H9 (cell line): ENCODE measurements at regions not wholly inside any gene's neighbourhood (a gene's known extent, or its start where the extent isn't known, plus 50 kb on each side); places are given as distances from the start of the nearest gene placed in this dataset.

Experiments used
- DNase-seq: peaks from one replicate; pipeline ENCODE4 v3.0.0-alpha.2; 2017
- H2AFZ ChIP-seq: one replicate; pipeline ENCODE4 v1.6.1; 2013; ENCODE audit warnings: mild to moderate bottlenecking, low read length, control low read depth, moderate library complexity
- H2AK5ac ChIP-seq: 2 replicates; pipeline ENCODE4 v1.6.1; 2013; ENCODE audit warnings: low read length, control low read depth, mixed read lengths; ENCODE audit not compliant: insufficient read length
- H2BK120ac ChIP-seq: one replicate; pipeline ENCODE4 v1.6.1; 2013; ENCODE audit warnings: low read depth, mild to moderate bottlenecking, low read length, control low read depth, inconsistent platforms; ENCODE audit not compliant: poor library complexity, severe bottlenecking
- H2BK12ac ChIP-seq: 2 replicates; pipeline ENCODE4 v1.6.1; 2013; ENCODE audit warnings: low read length, control low read depth, mixed read lengths, low read depth; ENCODE audit not compliant: insufficient read length
- H2BK15ac ChIP-seq: 2 replicates; pipeline ENCODE4 v1.6.1; 2013; ENCODE audit warnings: low read depth, low read length, control low read depth
- H2BK20ac ChIP-seq: one replicate; pipeline ENCODE4 v1.6.1; 2013; ENCODE audit warnings: low read depth, mild to moderate bottlenecking, low read length, control low read depth, inconsistent platforms; ENCODE audit not compliant: poor library complexity, severe bottlenecking
- H2BK5ac ChIP-seq: 2 replicates; pipeline ENCODE4 v1.6.1; 2013; ENCODE audit warnings: low read length, control low read depth, mixed read lengths; ENCODE audit not compliant: insufficient read length
- H3K14ac ChIP-seq: 2 replicates; pipeline ENCODE4 v1.6.1; 2013; ENCODE audit warnings: low read length, control low read depth; ENCODE audit not compliant: insufficient read depth
- H3K18ac ChIP-seq: 2 replicates; pipeline ENCODE4 v1.6.1; 2013; ENCODE audit warnings: low read depth, mild to moderate bottlenecking, mixed read lengths, low read length, control low read depth; ENCODE audit not compliant: insufficient read length
- H3K23ac ChIP-seq: 2 replicates; pipeline ENCODE4 v1.6.1; 2013; ENCODE audit warnings: low read length, control low read depth, mixed read lengths, low read depth; ENCODE audit not compliant: insufficient read length
- H3K23me2 ChIP-seq: 2 replicates; pipeline ENCODE4 v1.6.1; 2013; ENCODE audit warnings: low read depth, mild to moderate bottlenecking, mixed read lengths, low read length, control low read depth; ENCODE audit not compliant: insufficient read length, poor library complexity, severe bottlenecking
- H3K27ac ChIP-seq: 2 replicates; pipeline ENCODE4 v1.5.1; 2013; ENCODE audit warnings: low read length, control low read depth, mixed read lengths, low read depth; ENCODE audit not compliant: insufficient read length
- H3K27me3 ChIP-seq: 2 replicates; pipeline ENCODE4 v1.6.1; 2013; ENCODE audit warnings: low read length, control low read depth, inconsistent platforms; ENCODE audit not compliant: insufficient read depth
- H3K4ac ChIP-seq: 2 replicates; pipeline ENCODE4 v1.6.1; 2013; ENCODE audit warnings: low read depth, mild to moderate bottlenecking, control low read depth, inconsistent platforms, low read length, moderate library complexity
- H3K4me1 ChIP-seq: 2 replicates; pipeline ENCODE4 v1.6.1; 2013; ENCODE audit warnings: low read length, control low read depth, inconsistent platforms; ENCODE audit not compliant: insufficient read depth
- H3K4me2 ChIP-seq: 2 replicates; pipeline ENCODE4 v1.6.1; 2013; ENCODE audit warnings: low read length, control low read depth, mixed read lengths; ENCODE audit not compliant: insufficient read length, insufficient read depth
- H3K56ac ChIP-seq: 2 replicates; pipeline ENCODE4 v1.6.1; 2013; ENCODE audit warnings: low read depth, mild to moderate bottlenecking, mixed read lengths, low read length, control low read depth; ENCODE audit not compliant: insufficient read length
- H3K79me1 ChIP-seq: 2 replicates; pipeline ENCODE4 v1.6.1; 2013; ENCODE audit warnings: low read depth, mild to moderate bottlenecking, moderate library complexity, low read length, control low read depth, inconsistent platforms; ENCODE audit not compliant: insufficient read depth, poor library complexity, severe bottlenecking
- H3K79me2 ChIP-seq: 2 replicates; pipeline ENCODE4 v1.6.1; 2013; ENCODE audit warnings: low read length, control low read depth, inconsistent platforms; ENCODE audit not compliant: insufficient read depth
- H3K9ac ChIP-seq: 2 replicates; pipeline ENCODE4 v1.6.1; 2013; ENCODE audit warnings: low read length, control low read depth, mixed read lengths; ENCODE audit not compliant: insufficient read length; ENCODE audit errors: extremely low read depth
- H3K9me3 ChIP-seq: one replicate; pipeline ENCODE4 v1.6.1; 2013; ENCODE audit warnings: low read depth, low read length, inconsistent platforms; ENCODE audit not compliant: control insufficient read depth
- H3T11ph ChIP-seq: one replicate; pipeline ENCODE4 v1.6.1; 2013; ENCODE audit warnings: mild to moderate bottlenecking, low read length, control low read depth, inconsistent platforms
- H4K20me1 ChIP-seq: one replicate; pipeline ENCODE4 v1.6.1; 2013; ENCODE audit not compliant: control insufficient read depth, insufficient read length, insufficient read depth
- H4K5ac ChIP-seq: 2 replicates; pipeline ENCODE4 v1.6.1; 2013; ENCODE audit warnings: low read depth, mild to moderate bottlenecking, mixed read lengths, low read length, control low read depth; ENCODE audit not compliant: insufficient read length
- H4K8ac ChIP-seq: replicated peaks from 2 replicates; pipeline ENCODE4 v1.6.1; 2013; ENCODE audit warnings: low read length, control low read depth, mixed read lengths, low read depth; ENCODE audit not compliant: insufficient read length
- H4K91ac ChIP-seq: 2 replicates; pipeline ENCODE4 v1.6.1; 2013; ENCODE audit warnings: low read depth, mild to moderate bottlenecking, moderate library complexity, mixed read lengths, low read length, control low read depth; ENCODE audit not compliant: insufficient read length
- H3K27ac Mint-ChIP-seq, 3 experiments: 2 replicates in 2 of 3; 3 replicates in 1 of 3; pipeline ENCODE4 v1.8.0; 2020 to 2021; ENCODE audit warnings: mixed read lengths in 3 of 3, mild to moderate bottlenecking in 1 of 3, moderate library complexity in 1 of 3
- H3K27me3 Mint-ChIP-seq: 2 replicates; pipeline ENCODE4 v1.8.0; 2021; ENCODE audit warnings: low read depth, mild to moderate bottlenecking, moderate library complexity, mixed read lengths
- H3K36me3 Mint-ChIP-seq, 3 experiments: 2 replicates in 2 of 3; 3 replicates in 1 of 3; pipeline ENCODE4 v1.8.0; 2020 to 2021; ENCODE audit warnings: low read depth in 3 of 3, mixed read lengths in 3 of 3; ENCODE audit not compliant: insufficient read depth in 1 of 3
- H3K4me1 Mint-ChIP-seq, 2 experiments: 2 replicates each; pipeline ENCODE4 v1.8.0; 2020; ENCODE audit warnings: mixed read lengths in 2 of 2
- H3K4me3 Mint-ChIP-seq, 2 experiments: 2 replicates in 1 of 2; 3 replicates in 1 of 2; pipeline ENCODE4 v1.8.0; 2020 to 2021; ENCODE audit warnings: mild to moderate bottlenecking in 2 of 2, mixed read lengths in 2 of 2, moderate library complexity in 1 of 2
- H3K9me3 Mint-ChIP-seq, 2 experiments: 2 replicates in 1 of 2; 3 replicates in 1 of 2; pipeline ENCODE4 v1.8.0; 2020; ENCODE audit warnings: mild to moderate bottlenecking in 2 of 2, mixed read lengths in 2 of 2, moderate library complexity in 1 of 2
- WGBS: extraction: QIAGEN DNeasy Blood & Tissue Kit; methylation state at CpG from one replicate; pipeline ENCODE4 v1.1.7; 2013; ENCODE audit warnings: missing lambda C conversion rate, low lambda C conversion rate, mixed read lengths; ENCODE audit not compliant: insufficient read length; ENCODE audit errors: extremely low coverage; 5-methylcytosine and 5-hydroxymethylcytosine counted together
- TF ChIP-seq, protein P1 (sequence below): fragments of 200-600 bp; sonication (generic); conservative IDR thresholded peaks from 3 replicates; pipeline ENCODE4 v1.8.0; 2021; ENCODE audit warnings: antibody characterized with exemption, mild to moderate bottlenecking

DNA sequence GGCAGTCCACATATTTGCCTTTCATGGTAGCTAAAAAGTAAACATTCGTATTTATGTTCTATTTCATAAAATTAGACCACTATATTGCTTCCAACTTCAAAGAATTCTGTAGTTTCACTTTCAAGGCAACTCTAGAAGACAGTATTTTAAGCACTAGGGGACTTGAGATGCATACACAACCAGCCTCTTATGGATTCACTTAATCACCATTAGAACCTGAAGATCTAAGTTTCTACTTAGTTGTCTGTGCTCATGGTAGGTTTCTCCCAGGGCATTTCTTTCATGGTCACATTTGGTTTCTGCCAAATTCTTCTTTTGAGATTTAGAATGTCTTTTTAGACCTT, 209.9 kb upstream of the HCCS start:
- H3K23ac ChIP-seq: no peak overlapping the region
- H3K27ac ChIP-seq: no peak overlapping the region
- TF ChIP-seq, protein P1, sequence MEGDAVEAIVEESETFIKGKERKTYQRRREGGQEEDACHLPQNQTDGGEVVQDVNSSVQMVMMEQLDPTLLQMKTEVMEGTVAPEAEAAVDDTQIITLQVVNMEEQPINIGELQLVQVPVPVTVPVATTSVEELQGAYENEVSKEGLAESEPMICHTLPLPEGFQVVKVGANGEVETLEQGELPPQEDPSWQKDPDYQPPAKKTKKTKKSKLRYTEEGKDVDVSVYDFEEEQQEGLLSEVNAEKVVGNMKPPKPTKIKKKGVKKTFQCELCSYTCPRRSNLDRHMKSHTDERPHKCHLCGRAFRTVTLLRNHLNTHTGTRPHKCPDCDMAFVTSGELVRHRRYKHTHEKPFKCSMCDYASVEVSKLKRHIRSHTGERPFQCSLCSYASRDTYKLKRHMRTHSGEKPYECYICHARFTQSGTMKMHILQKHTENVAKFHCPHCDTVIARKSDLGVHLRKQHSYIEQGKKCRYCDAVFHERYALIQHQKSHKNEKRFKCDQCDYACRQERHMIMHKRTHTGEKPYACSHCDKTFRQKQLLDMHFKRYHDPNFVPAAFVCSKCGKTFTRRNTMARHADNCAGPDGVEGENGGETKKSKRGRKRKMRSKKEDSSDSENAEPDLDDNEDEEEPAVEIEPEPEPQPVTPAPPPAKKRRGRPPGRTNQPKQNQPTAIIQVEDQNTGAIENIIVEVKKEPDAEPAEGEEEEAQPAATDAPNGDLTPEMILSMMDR: no peak
- no CpG with 5 or more reads among the region's 1 CpG for WGBS
- H2AK5ac ChIP-seq: no peak overlapping the region
- no peaks in the 10 kb centered on the region for H3K27me3 ChIP-seq
- H3K23me2 ChIP-seq: no peaks in the 10 kb centered on the region
- no peak overlapping the region for H3K4ac ChIP-seq
- H2BK5ac ChIP-seq: no peak overlapping the region
- Mint-ChIP-seq H3K4me1 (0 out of 4 replicates have a peak, but pooled peaks cover 0 to 2% of the 10 kb centered on the region in 2 experiments), H3K36me3 (peaks cover 0 to 2% (median 0%) of the 10 kb centered on the region in 3 experiments; a peak in 1 of 7 replicates), H3K4me3 (no peak overlapping the region), H3K9me3 (peaks cover 35 to 47% of the 10 kb centered on the region in 2 experiments), H3K27me3 (no peaks in the 10 kb centered on the region), H3K27ac (no peak overlapping the region)
- H3K56ac ChIP-seq: no peak overlapping the region
- no peaks in the 10 kb centered on the region for H4K20me1 ChIP-seq
- H3K9ac ChIP-seq: no peak overlapping the region
- no peak overlapping the region for H4K5ac ChIP-seq
- H3K4me1 ChIP-seq: no peaks in the 10 kb centered on the region
- H2BK120ac ChIP-seq: no peak overlapping the region
- no peak overlapping the region for H4K91ac ChIP-seq
- no peak overlapping the region for H3K14ac ChIP-seq
- no peaks in the 10 kb centered on the region for H3K9me3 ChIP-seq
- no peak overlapping the region for H2BK20ac ChIP-seq
- no peak overlapping the region for H4K8ac ChIP-seq
- no peak overlapping the region for H2BK15ac ChIP-seq
- no peak overlapping the region for H2AFZ ChIP-seq
- no peak overlapping the region for H3T11ph ChIP-seq
- no peaks in the 10 kb centered on the region for H3K79me1 ChIP-seq
- DNase-seq: no peak
- no peaks in the 10 kb centered on the region for H3K79me2 ChIP-seq
- no peak overlapping the region for H2BK12ac ChIP-seq
- no peak overlapping the region for H3K18ac ChIP-seq
- no peak overlapping the region for H3K4me2 ChIP-seq
